GM19240 (cell line): ENCODE measurements at regions not wholly inside any gene's neighbourhood (a gene's known extent, or its start where the extent isn't known, plus 50 kb on each side); places are given as distances from the start of the nearest gene placed in this dataset.
"Not testable (repeated sequence)": the region's sequence is repeated elsewhere in the genome, so short reads cannot be mapped to it uniquely, and the experiment has no call there.

ENCODE experiments used
- DNase-seq: peaks from one replicate; pipeline ENCODE4 v3.0.0; 2011; ENCODE audit warnings: low spot score; ENCODE audit not compliant: insufficient read length

GRCh38 chr16:21533474-21533873, 65.9 kb upstream of the METTL9 start:
- not testable (repeated sequence) for DNase-seq

GRCh38 chr16:21534561-21534960, 64.8 kb upstream of the METTL9 start:
- DNase-seq, result not testable (repeated sequence)

- DNase-seq, result not testable (repeated sequence)
These were observed 64.2 kb upstream of the METTL9 start for GRCh38 chr16:21535201-21535600.

GRCh38 chr16:21536740-21537139, 62.6 kb upstream of the METTL9 start:
- DNase-seq, result not testable (repeated sequence)

- DNase-seq, result not testable (repeated sequence)
These were observed 61.8 kb upstream of the METTL9 start for GRCh38 chr16:21537598-21537997.

GRCh38 chr16:21539107-21539618, 60.2 kb upstream of the METTL9 start:
- DNase-seq, result not testable (repeated sequence)

GRCh38 chr16:21540770-21541433, 58.5 kb upstream of the METTL9 start:
- DNase-seq, result not testable (repeated sequence)

GRCh38 chr16:21541611-21542051, 57.7 kb upstream of the METTL9 start:
- not testable (repeated sequence) for DNase-seq

GRCh38 chr16:21542075-21542474, 57.3 kb upstream of the METTL9 start:
- DNase-seq, result not testable (repeated sequence)

- not testable (repeated sequence) for DNase-seq
These were observed 56.8 kb upstream of the METTL9 start for GRCh38 chr16:21542491-21543124.

- DNase-seq, result not testable (repeated sequence)
These were observed 56.1 kb upstream of the METTL9 start for GRCh38 chr16:21543151-21543836.

GRCh38 chr16:21545664-21546326, 53.6 kb upstream of the METTL9 start:
- DNase-seq, result not testable (repeated sequence)

- DNase-seq, result not testable (repeated sequence)
These were observed 50.0 kb upstream of the METTL9 start for GRCh38 chr16:21549396-21549795.
